HEK293 (cell line): ENCODE measurements at regions not wholly inside any gene's neighbourhood (a gene's known extent, or its start where the extent isn't known, plus 50 kb on each side); places are given as distances from the start of the nearest gene placed in this dataset.
A peak's percentile ranks its signal among the peaks of the same experiment; 100 is the strongest.
"Not testable (repeated sequence)": the region's sequence is repeated elsewhere in the genome, so short reads cannot be mapped to it uniquely, and the experiment has no call there.

Experiments
- CTCF ChIA-PET: fragments of 350-600 bp; formaldehyde crosslinking; extraction: SDS; loops from one replicate; lab custom pipeline; 2021; ENCODE audit warnings: antibody characterized with exemption; lab: Yijun Ruan, JAX
- POLR2A ChIA-PET: fragments of 300-600 bp; formaldehyde crosslinking; extraction: SDS; loops from one replicate; lab custom pipeline; 2020; ENCODE audit warnings: antibody characterized with exemption, inconsistent platforms; lab: Yijun Ruan, JAX
- H3K27ac ChIP-seq: fragments of 200-500 bp; sonication (Bioruptor generic); 2 replicates; pipeline ENCODE4 v1.5.1; 2014; ENCODE audit warnings: low read depth, low read length, control low read depth, inconsistent platforms; ENCODE audit errors: extremely low read depth
- H3K36me3 ChIP-seq, 2 experiments: fragments of 200-500 bp in 1 of 2; sonication (Bioruptor generic) in 1 of 2; 1 replicate in 1 of 2; 2 replicates in 1 of 2; pipeline ENCODE4 v1.5.1; 2014 to 2017; ENCODE audit warnings: inconsistent platforms in 2 of 2, low read length in 2 of 2; ENCODE audit not compliant: control insufficient read depth in 2 of 2, insufficient read depth in 1 of 2
- H3K4me1 ChIP-seq: fragments of 200-500 bp; sonication (Bioruptor generic); 2 replicates; pipeline ENCODE4 v1.5.1; 2014; ENCODE audit warnings: mild to moderate bottlenecking, low read length, inconsistent platforms; ENCODE audit not compliant: control insufficient read depth, insufficient read depth
- H3K4me3 ChIP-seq: 2 replicates; pipeline ENCODE4 v1.5.1; 2011; ENCODE audit warnings: low read depth, mild to moderate bottlenecking, control low read depth, low read length, moderate library complexity
- H3K9me3 ChIP-seq: fragments of 200-500 bp; sonication (Bioruptor generic); 2 replicates; pipeline ENCODE4 v1.5.1; 2014; ENCODE audit warnings: low read depth, low read length, inconsistent platforms; ENCODE audit not compliant: control insufficient read depth, insufficient read depth
- GLI2 ChIP-seq: fragments of 450-650 bp; formaldehyde crosslinking; IDR thresholded peaks from 2 replicates; pipeline ENCODE4; 2017; ENCODE audit warnings: missing biosample characterization, missing genetic modification characterization, low read depth, borderline replicate concordance
- PATZ1 ChIP-seq: fragments of 450-650 bp; formaldehyde crosslinking; IDR thresholded peaks from 2 replicates; pipeline ENCODE4 v1.5.1; 2016; ENCODE audit warnings: missing biosample characterization, missing genetic modification characterization
- SETDB1 ChIP-seq: IDR thresholded peaks from one replicate; pipeline ENCODE4 v1.6.1; 2017; ENCODE audit warnings: mild to moderate bottlenecking, low read length, moderate library complexity, mixed read lengths; ENCODE audit not compliant: insufficient read length
- YY1 ChIP-seq: fragments of 450-650 bp; formaldehyde crosslinking; IDR thresholded peaks from 2 replicates; pipeline ENCODE4 v1.5.1; 2018; ENCODE audit warnings: missing biosample characterization, missing genetic modification characterization
- ZBTB11 ChIP-seq: fragments of 450-650 bp; formaldehyde crosslinking; conservative IDR thresholded peaks from 2 replicates; pipeline ENCODE4 v1.5.1; 2016; ENCODE audit warnings: low read depth, missing biosample characterization, missing genetic modification characterization
- ZNF140 ChIP-seq: fragments of 450-650 bp; formaldehyde crosslinking; IDR thresholded peaks from 2 replicates; pipeline ENCODE4 v1.5.1; 2016; ENCODE audit warnings: missing biosample characterization, missing genetic modification characterization
- ZNF266 ChIP-seq: fragments of 450-650 bp; formaldehyde crosslinking; IDR thresholded peaks from 2 replicates; pipeline ENCODE4 v1.5.1; 2016; ENCODE audit warnings: missing biosample characterization, missing genetic modification characterization, low read depth
- ZNF394 ChIP-seq: fragments of 450-650 bp; formaldehyde crosslinking; IDR thresholded peaks from 2 replicates; pipeline ENCODE4 v1.5.1; 2016; ENCODE audit warnings: missing biosample characterization, missing genetic modification characterization, mild to moderate bottlenecking, moderate library complexity, borderline replicate concordance
- ZNF426 ChIP-seq: fragments of 450-650 bp; formaldehyde crosslinking; IDR thresholded peaks from 2 replicates; pipeline ENCODE4 v1.5.1; 2017; ENCODE audit warnings: missing biosample characterization, missing genetic modification characterization, mild to moderate bottlenecking, inconsistent platforms, moderate library complexity
- ZNF433 ChIP-seq: fragments of 450-650 bp; formaldehyde crosslinking; IDR thresholded peaks from 2 replicates; pipeline ENCODE4 v1.5.1; 2016; ENCODE audit warnings: missing biosample characterization, missing genetic modification characterization, low read depth
- ZNF518A ChIP-seq: fragments of 450-650 bp; formaldehyde crosslinking; conservative IDR thresholded peaks from 2 replicates; pipeline ENCODE4 v1.5.1; 2016; ENCODE audit warnings: low read depth, missing biosample characterization, missing genetic modification characterization
- ZNF529 ChIP-seq: fragments of 450-650 bp; formaldehyde crosslinking; IDR thresholded peaks from 2 replicates; pipeline ENCODE4 v1.5.1; 2017; ENCODE audit warnings: missing genetic modification characterization, missing biosample characterization; ENCODE audit not compliant: insufficient replicate concordance
- ZNF555 ChIP-seq: fragments of 450-650 bp; formaldehyde crosslinking; conservative IDR thresholded peaks from 2 replicates; pipeline ENCODE4 v1.5.1; 2017; ENCODE audit warnings: missing biosample characterization, mild to moderate bottlenecking, missing genetic modification characterization, inconsistent platforms
- ZNF623 ChIP-seq: fragments of 450-650 bp; formaldehyde crosslinking; IDR thresholded peaks from 2 replicates; pipeline ENCODE4 v1.5.1; 2016; ENCODE audit warnings: missing biosample characterization, missing genetic modification characterization
- ZNF654 ChIP-seq: fragments of 450-650 bp; formaldehyde crosslinking; IDR thresholded peaks from 2 replicates; pipeline ENCODE4 v1.5.1; 2016; ENCODE audit warnings: low read depth, missing biosample characterization, missing genetic modification characterization
- ZXDB ChIP-seq: fragments of 450-650 bp; formaldehyde crosslinking; IDR thresholded peaks from 2 replicates; pipeline ENCODE4 v1.5.1; 2016; ENCODE audit warnings: missing biosample characterization, missing genetic modification characterization

GRCh38 chr12:24352363-24352762 lies 402.9 kb upstream of the SOX5 start (continued):
- TF ChIP-seq PATZ1 (tag by site-specific recombination) (no peak), YY1 (no peak)

- no peak overlapping the region for H3K27ac ChIP-seq
- TF ChIP-seq SETDB1: no peak
- H3K36me3 ChIP-seq: no peaks in the 10 kb centered on the region; a peak in 1 of 3 replicates
- no peaks in the 10 kb centered on the region for H3K4me1 ChIP-seq
- no peak overlapping the region for H3K4me3 ChIP-seq
- CTCF ChIA-PET: interaction anchor here (0.6 kb wide), 1 partner anchor 12 kb away, joined by 4 read pairs; no protein-coding TSS in a partner anchor
- no peaks in the 10 kb centered on the region for H3K9me3 ChIP-seq
- POLR2A ChIA-PET: interaction anchor here (0.6 kb wide), 1 partner anchor 782 kb away, joined by 3 read pairs; no protein-coding TSS in a partner anchor
These were observed 399.8 kb upstream of the SOX5 start for GRCh38 chr12:24349051-24349799.

GRCh38 chr12:24348180-24348579 lies 398.7 kb upstream of the SOX5 start:
- POLR2A ChIA-PET, H3K36me3 ChIP-seq, H3K4me1 ChIP-seq, CTCF ChIA-PET, H3K27ac ChIP-seq, H3K9me3 ChIP-seq, H3K4me3 ChIP-seq: not testable (repeated sequence)
- TF ChIP-seq ZNF426 (tag by site-specific recombination): peak; percentile 60
- TF ChIP-seq ZNF518A: peak; percentile 72
- peak; percentile 34; the same call in 1 of the 2 replicates for TF ChIP-seq ZNF140 (tag by site-specific recombination)
- peak; percentile 41; the same call in 1 of the 2 replicates for TF ChIP-seq ZNF623 (tag by site-specific recombination)
- TF ChIP-seq ZXDB: 0 out of 2 replicates have a peak, but pooled peaks have one; percentile 28
- TF ChIP-seq ZNF266 (tag by site-specific recombination): 0 out of 2 replicates have a peak, but pooled peaks have one; percentile 35
- TF ChIP-seq ZNF555: peak; percentile 53
- TF ChIP-seq ZNF529 (tag by site-specific recombination): peak; percentile 15
- peak; percentile 82; the same call in 1 of the 2 replicates for TF ChIP-seq ZNF394 (tag by site-specific recombination)
- peak; percentile 18; the same call in 1 of the 2 replicates for TF ChIP-seq GLI2 (tag by site-specific recombination)
- 0 out of 2 replicates have a peak, but pooled peaks have one; percentile 43 for TF ChIP-seq ZNF433 (tag by site-specific recombination)
- peak; percentile 55; the same call in 1 of the 2 replicates for TF ChIP-seq ZBTB11 (tag by site-specific recombination)
- peak; percentile 15; the same call in 1 of the 2 replicates for TF ChIP-seq ZNF654 (tag by site-specific recombination)
- TF ChIP-seq, all 188 proteins: peak for 13; not testable (repeated sequence) for 175
